H9 (cell line): ENCODE measurements at regions not wholly inside any gene's neighbourhood (a gene's known extent, or its start where the extent isn't known, plus 50 kb on each side); places are given as distances from the start of the nearest gene placed in this dataset.

Experiments used
- DNase-seq: peaks from one replicate; pipeline ENCODE4 v3.0.0-alpha.2; 2017
- H2AFZ ChIP-seq: one replicate; pipeline ENCODE4 v1.6.1; 2013; ENCODE audit warnings: mild to moderate bottlenecking, low read length, control low read depth, moderate library complexity
- H2AK5ac ChIP-seq: 2 replicates; pipeline ENCODE4 v1.6.1; 2013; ENCODE audit warnings: low read length, control low read depth, mixed read lengths; ENCODE audit not compliant: insufficient read length
- H2BK120ac ChIP-seq: one replicate; pipeline ENCODE4 v1.6.1; 2013; ENCODE audit warnings: low read depth, mild to moderate bottlenecking, low read length, control low read depth, inconsistent platforms; ENCODE audit not compliant: poor library complexity, severe bottlenecking
- H2BK12ac ChIP-seq: 2 replicates; pipeline ENCODE4 v1.6.1; 2013; ENCODE audit warnings: low read length, control low read depth, mixed read lengths, low read depth; ENCODE audit not compliant: insufficient read length
- H2BK15ac ChIP-seq: 2 replicates; pipeline ENCODE4 v1.6.1; 2013; ENCODE audit warnings: low read depth, low read length, control low read depth
- H2BK20ac ChIP-seq: one replicate; pipeline ENCODE4 v1.6.1; 2013; ENCODE audit warnings: low read depth, mild to moderate bottlenecking, low read length, control low read depth, inconsistent platforms; ENCODE audit not compliant: poor library complexity, severe bottlenecking
- H2BK5ac ChIP-seq: 2 replicates; pipeline ENCODE4 v1.6.1; 2013; ENCODE audit warnings: low read length, control low read depth, mixed read lengths; ENCODE audit not compliant: insufficient read length
- H3K14ac ChIP-seq: 2 replicates; pipeline ENCODE4 v1.6.1; 2013; ENCODE audit warnings: low read length, control low read depth; ENCODE audit not compliant: insufficient read depth
- H3K18ac ChIP-seq: 2 replicates; pipeline ENCODE4 v1.6.1; 2013; ENCODE audit warnings: low read depth, mild to moderate bottlenecking, mixed read lengths, low read length, control low read depth; ENCODE audit not compliant: insufficient read length
- H3K23ac ChIP-seq: 2 replicates; pipeline ENCODE4 v1.6.1; 2013; ENCODE audit warnings: low read length, control low read depth, mixed read lengths, low read depth; ENCODE audit not compliant: insufficient read length
- H3K23me2 ChIP-seq: 2 replicates; pipeline ENCODE4 v1.6.1; 2013; ENCODE audit warnings: low read depth, mild to moderate bottlenecking, mixed read lengths, low read length, control low read depth; ENCODE audit not compliant: insufficient read length, poor library complexity, severe bottlenecking
- H3K27ac ChIP-seq: 2 replicates; pipeline ENCODE4 v1.5.1; 2013; ENCODE audit warnings: low read length, control low read depth, mixed read lengths, low read depth; ENCODE audit not compliant: insufficient read length
- H3K27me3 ChIP-seq: 2 replicates; pipeline ENCODE4 v1.6.1; 2013; ENCODE audit warnings: low read length, control low read depth, inconsistent platforms; ENCODE audit not compliant: insufficient read depth
- H3K4ac ChIP-seq: 2 replicates; pipeline ENCODE4 v1.6.1; 2013; ENCODE audit warnings: low read depth, mild to moderate bottlenecking, control low read depth, inconsistent platforms, low read length, moderate library complexity
- H3K4me1 ChIP-seq: 2 replicates; pipeline ENCODE4 v1.6.1; 2013; ENCODE audit warnings: low read length, control low read depth, inconsistent platforms; ENCODE audit not compliant: insufficient read depth
- H3K4me2 ChIP-seq: 2 replicates; pipeline ENCODE4 v1.6.1; 2013; ENCODE audit warnings: low read length, control low read depth, mixed read lengths; ENCODE audit not compliant: insufficient read length, insufficient read depth
- H3K56ac ChIP-seq: 2 replicates; pipeline ENCODE4 v1.6.1; 2013; ENCODE audit warnings: low read depth, mild to moderate bottlenecking, mixed read lengths, low read length, control low read depth; ENCODE audit not compliant: insufficient read length
- H3K79me1 ChIP-seq: 2 replicates; pipeline ENCODE4 v1.6.1; 2013; ENCODE audit warnings: low read depth, mild to moderate bottlenecking, moderate library complexity, low read length, control low read depth, inconsistent platforms; ENCODE audit not compliant: insufficient read depth, poor library complexity, severe bottlenecking
- H3K79me2 ChIP-seq: 2 replicates; pipeline ENCODE4 v1.6.1; 2013; ENCODE audit warnings: low read length, control low read depth, inconsistent platforms; ENCODE audit not compliant: insufficient read depth
- H3K9ac ChIP-seq: 2 replicates; pipeline ENCODE4 v1.6.1; 2013; ENCODE audit warnings: low read length, control low read depth, mixed read lengths; ENCODE audit not compliant: insufficient read length; ENCODE audit errors: extremely low read depth
- H3K9me3 ChIP-seq: one replicate; pipeline ENCODE4 v1.6.1; 2013; ENCODE audit warnings: low read depth, low read length, inconsistent platforms; ENCODE audit not compliant: control insufficient read depth
- H3T11ph ChIP-seq: one replicate; pipeline ENCODE4 v1.6.1; 2013; ENCODE audit warnings: mild to moderate bottlenecking, low read length, control low read depth, inconsistent platforms
- H4K20me1 ChIP-seq: one replicate; pipeline ENCODE4 v1.6.1; 2013; ENCODE audit not compliant: control insufficient read depth, insufficient read length, insufficient read depth
- H4K5ac ChIP-seq: 2 replicates; pipeline ENCODE4 v1.6.1; 2013; ENCODE audit warnings: low read depth, mild to moderate bottlenecking, mixed read lengths, low read length, control low read depth; ENCODE audit not compliant: insufficient read length
- H4K8ac ChIP-seq: replicated peaks from 2 replicates; pipeline ENCODE4 v1.6.1; 2013; ENCODE audit warnings: low read length, control low read depth, mixed read lengths, low read depth; ENCODE audit not compliant: insufficient read length
- H4K91ac ChIP-seq: 2 replicates; pipeline ENCODE4 v1.6.1; 2013; ENCODE audit warnings: low read depth, mild to moderate bottlenecking, moderate library complexity, mixed read lengths, low read length, control low read depth; ENCODE audit not compliant: insufficient read length
- H3K27ac Mint-ChIP-seq, 3 experiments: 2 replicates in 2 of 3; 3 replicates in 1 of 3; pipeline ENCODE4 v1.8.0; 2020 to 2021; ENCODE audit warnings: mixed read lengths in 3 of 3, mild to moderate bottlenecking in 1 of 3, moderate library complexity in 1 of 3
- H3K27me3 Mint-ChIP-seq: 2 replicates; pipeline ENCODE4 v1.8.0; 2021; ENCODE audit warnings: low read depth, mild to moderate bottlenecking, moderate library complexity, mixed read lengths
- H3K36me3 Mint-ChIP-seq, 3 experiments: 2 replicates in 2 of 3; 3 replicates in 1 of 3; pipeline ENCODE4 v1.8.0; 2020 to 2021; ENCODE audit warnings: low read depth in 3 of 3, mixed read lengths in 3 of 3; ENCODE audit not compliant: insufficient read depth in 1 of 3
- H3K4me1 Mint-ChIP-seq, 2 experiments: 2 replicates each; pipeline ENCODE4 v1.8.0; 2020; ENCODE audit warnings: mixed read lengths in 2 of 2
- H3K4me3 Mint-ChIP-seq, 2 experiments: 2 replicates in 1 of 2; 3 replicates in 1 of 2; pipeline ENCODE4 v1.8.0; 2020 to 2021; ENCODE audit warnings: mild to moderate bottlenecking in 2 of 2, mixed read lengths in 2 of 2, moderate library complexity in 1 of 2
- H3K9me3 Mint-ChIP-seq, 2 experiments: 2 replicates in 1 of 2; 3 replicates in 1 of 2; pipeline ENCODE4 v1.8.0; 2020; ENCODE audit warnings: mild to moderate bottlenecking in 2 of 2, mixed read lengths in 2 of 2, moderate library complexity in 1 of 2
- CTCF ChIP-seq: fragments of 200-600 bp; sonication (generic); conservative IDR thresholded peaks from 3 replicates; pipeline ENCODE4 v1.8.0; 2021; ENCODE audit warnings: antibody characterized with exemption, mild to moderate bottlenecking
- WGBS: extraction: QIAGEN DNeasy Blood & Tissue Kit; methylation state at CpG from one replicate; pipeline ENCODE4 v1.1.7; 2013; ENCODE audit warnings: missing lambda C conversion rate, low lambda C conversion rate, mixed read lengths; ENCODE audit not compliant: insufficient read length; ENCODE audit errors: extremely low coverage; 5-methylcytosine and 5-hydroxymethylcytosine counted together

DNA sequence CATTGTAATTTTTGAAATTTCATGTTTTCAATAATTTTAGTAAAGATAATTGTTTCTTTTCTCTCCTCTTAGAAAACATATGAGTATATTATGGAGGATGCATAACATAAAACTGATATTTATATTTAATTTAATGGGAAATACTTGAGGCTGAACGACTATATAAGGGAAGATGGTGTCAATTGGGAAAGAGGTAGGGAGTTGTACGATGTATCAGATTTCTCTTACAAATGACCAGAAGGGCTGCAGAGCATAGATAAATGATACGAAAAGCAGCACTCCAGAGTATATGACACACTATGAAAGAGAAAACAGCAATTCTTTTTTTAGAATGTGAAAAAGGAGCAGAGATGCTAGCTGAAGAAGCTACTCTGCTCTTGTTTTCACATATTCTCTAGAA, 1308.0 kb upstream of the MIR17HG start:
- Histone ChIP-seq H2BK5ac (no peak overlapping the region), H3K27ac (no peak overlapping the region), H3K4me2 (no peak overlapping the region), H2BK20ac (no peak overlapping the region), H3K9me3 (no peaks in the 10 kb centered on the region), H3K4ac (no peak overlapping the region), H4K91ac (no peak overlapping the region), H2AK5ac (no peak overlapping the region), H2AFZ (no peak overlapping the region), H3K14ac (no peak overlapping the region), H3K27me3 (no peaks in the 10 kb centered on the region), H3K9ac (no peak overlapping the region), H4K20me1 (no peaks in the 10 kb centered on the region), H3K56ac (no peak overlapping the region), H2BK120ac (no peak overlapping the region), H3K23ac (no peak overlapping the region), H3K4me1 (no peaks in the 10 kb centered on the region), H3T11ph (no peak overlapping the region), H3K23me2 (no peaks in the 10 kb centered on the region), H4K8ac (no peak overlapping the region), H3K18ac (no peak overlapping the region), H3K79me2 (no peaks in the 10 kb centered on the region), H2BK15ac (no peak overlapping the region), H2BK12ac (no peak overlapping the region), H4K5ac (no peak overlapping the region), H3K79me1 (no peaks in the 10 kb centered on the region)
- no peak overlapping the region for H3K27ac Mint-ChIP-seq
- no peak for TF ChIP-seq CTCF
- DNase-seq = no peak
- WGBS = no CpG with 5 or more reads among the region's 3 CpGs
- H3K4me3 Mint-ChIP-seq = no peak overlapping the region
- H3K4me1 Mint-ChIP-seq = no peaks in the 10 kb centered on the region
- no peaks in the 10 kb centered on the region for H3K27me3 Mint-ChIP-seq
- H3K9me3 Mint-ChIP-seq = peaks cover 9 to 25% of the 10 kb centered on the region in 2 experiments
- H3K36me3 Mint-ChIP-seq = peaks cover 0 to 10% (median 8%) of the 10 kb centered on the region in 3 experiments; a peak in 5 of 7 replicates
